LNCAP (cell line): ENCODE measurements at regions not wholly inside any gene's neighbourhood (a gene's known extent, or its start where the extent isn't known, plus 50 kb on each side); places are given as distances from the start of the nearest gene placed in this dataset.

Experiments
- TF ChIP-seq, protein P1 (sequence below): fragments of 450-650 bp; IDR thresholded peaks from 2 replicates; pipeline ENCODE4 v1.5.1; 2017; ENCODE audit warnings: mild to moderate bottlenecking

DNA sequence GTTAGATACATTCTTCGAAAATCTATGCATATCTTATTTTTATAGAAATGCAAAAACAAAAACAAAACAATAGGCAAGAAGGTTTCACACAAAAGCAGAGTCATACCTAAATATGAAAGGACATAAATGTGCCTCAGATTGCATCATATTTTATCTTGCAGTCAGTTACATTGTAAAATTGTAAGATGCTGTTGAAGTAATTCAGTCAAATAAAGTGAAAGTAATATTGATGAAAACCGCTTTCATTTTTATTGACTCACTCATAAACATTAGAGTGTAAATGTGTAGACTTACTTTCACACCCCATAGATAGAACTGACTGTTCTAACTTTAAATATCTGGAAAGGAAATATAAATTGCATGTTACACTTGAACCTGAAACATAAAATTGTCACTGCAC, 931.5 kb upstream of the NUDT12 start:
- TF ChIP-seq, protein P1, sequence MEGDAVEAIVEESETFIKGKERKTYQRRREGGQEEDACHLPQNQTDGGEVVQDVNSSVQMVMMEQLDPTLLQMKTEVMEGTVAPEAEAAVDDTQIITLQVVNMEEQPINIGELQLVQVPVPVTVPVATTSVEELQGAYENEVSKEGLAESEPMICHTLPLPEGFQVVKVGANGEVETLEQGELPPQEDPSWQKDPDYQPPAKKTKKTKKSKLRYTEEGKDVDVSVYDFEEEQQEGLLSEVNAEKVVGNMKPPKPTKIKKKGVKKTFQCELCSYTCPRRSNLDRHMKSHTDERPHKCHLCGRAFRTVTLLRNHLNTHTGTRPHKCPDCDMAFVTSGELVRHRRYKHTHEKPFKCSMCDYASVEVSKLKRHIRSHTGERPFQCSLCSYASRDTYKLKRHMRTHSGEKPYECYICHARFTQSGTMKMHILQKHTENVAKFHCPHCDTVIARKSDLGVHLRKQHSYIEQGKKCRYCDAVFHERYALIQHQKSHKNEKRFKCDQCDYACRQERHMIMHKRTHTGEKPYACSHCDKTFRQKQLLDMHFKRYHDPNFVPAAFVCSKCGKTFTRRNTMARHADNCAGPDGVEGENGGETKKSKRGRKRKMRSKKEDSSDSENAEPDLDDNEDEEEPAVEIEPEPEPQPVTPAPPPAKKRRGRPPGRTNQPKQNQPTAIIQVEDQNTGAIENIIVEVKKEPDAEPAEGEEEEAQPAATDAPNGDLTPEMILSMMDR, result no peak

DNA sequence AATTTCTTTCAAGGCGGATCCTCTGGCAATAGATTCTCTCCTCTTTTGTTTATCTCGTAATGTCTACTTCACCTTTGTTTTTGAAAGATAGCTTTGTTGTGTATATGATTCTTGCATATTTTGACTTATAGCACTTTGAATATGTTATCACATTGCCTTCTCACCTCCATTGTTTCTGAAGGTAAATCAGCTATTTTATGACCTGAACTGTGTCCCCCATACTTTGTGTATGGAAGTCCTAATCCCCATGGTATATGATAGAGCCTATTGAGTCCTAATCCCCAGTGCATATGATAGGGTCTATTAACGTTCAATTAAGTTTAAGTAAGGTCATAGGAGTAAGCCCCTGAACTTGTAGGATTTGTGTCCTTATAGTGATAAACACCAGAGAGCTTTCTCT, 910.2 kb upstream of the NUDT12 start:
- TF ChIP-seq, protein P1, result no peak

DNA sequence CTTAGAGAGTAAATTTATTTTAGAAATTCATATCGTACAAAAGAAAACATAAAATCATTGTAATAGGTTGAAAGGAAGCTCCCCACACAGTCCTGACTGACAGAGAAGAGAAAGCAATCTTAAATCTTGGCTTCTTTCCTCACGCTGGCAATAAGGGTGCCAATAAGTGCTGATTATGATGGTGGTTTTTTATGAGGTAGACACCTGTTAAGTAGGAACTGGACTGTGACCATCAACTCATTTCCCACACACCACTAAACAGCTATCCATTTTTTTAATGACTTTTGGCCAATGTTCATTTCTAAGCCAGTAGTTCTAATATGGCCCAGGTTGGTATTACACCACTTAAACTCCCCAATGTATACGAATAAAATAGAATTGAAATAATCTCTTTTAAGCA, 893.5 kb upstream of the NUDT12 start:
- TF ChIP-seq, protein P1, result no peak

DNA sequence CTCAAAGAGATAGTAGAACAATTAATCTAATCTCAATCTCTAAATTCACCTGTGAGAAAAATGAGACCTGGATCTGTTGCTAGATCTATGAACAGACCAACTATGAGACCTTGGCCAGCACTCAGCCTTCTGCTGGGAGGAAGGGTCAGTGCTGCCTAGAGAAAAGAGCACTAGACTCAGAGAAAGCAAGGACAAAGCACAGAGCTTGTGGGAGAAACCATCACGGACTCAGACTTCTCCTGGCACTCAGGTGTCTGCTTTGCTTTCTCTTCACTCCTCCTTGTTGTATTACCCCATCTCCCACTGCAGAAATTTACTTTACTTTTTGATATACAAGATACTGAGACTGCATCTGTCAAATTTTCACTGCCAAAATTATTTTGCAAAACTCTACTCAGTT, 890.0 kb upstream of the NUDT12 start:
- TF ChIP-seq, protein P1, result no peak

DNA sequence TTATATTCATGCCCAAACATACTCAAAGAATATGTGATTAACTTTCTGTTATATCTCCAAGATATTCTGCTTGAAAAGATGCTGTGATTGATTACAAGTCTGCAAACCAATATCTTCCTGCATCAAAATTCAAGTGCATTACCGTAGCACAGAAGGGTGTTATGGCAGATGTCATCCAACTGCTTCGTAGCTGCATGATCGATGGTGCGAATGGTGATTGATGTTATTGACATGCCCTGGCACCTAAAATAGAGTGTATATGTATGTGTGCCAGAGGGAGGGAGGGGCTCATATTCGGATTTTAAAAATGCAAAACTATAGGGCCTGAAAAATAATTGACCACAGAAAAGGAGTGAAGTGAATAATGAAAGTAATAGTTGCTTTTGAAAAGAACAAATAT, 882.1 kb upstream of the NUDT12 start:
- TF ChIP-seq, protein P1, result no peak

DNA sequence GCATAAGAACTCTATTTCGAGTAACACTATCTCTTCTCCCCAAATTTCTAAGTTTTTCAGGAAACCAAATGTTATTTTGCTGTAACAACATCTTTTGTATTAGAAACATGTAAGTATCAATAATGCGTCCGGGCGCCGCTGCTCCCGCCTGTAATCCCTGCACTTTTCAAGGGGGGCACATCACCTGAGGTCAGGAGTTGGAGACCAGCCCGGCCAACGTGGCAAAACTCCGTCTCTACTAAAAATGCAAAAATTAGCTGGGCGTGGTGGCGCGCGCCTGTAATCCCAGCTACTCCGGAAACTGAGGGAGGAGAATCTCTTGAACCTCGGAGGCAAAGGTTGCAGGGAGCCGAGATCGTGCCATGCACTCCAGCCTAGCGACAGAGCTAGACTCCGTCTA, 881.1 kb upstream of the NUDT12 start:
- TF ChIP-seq, protein P1, result no peak

DNA sequence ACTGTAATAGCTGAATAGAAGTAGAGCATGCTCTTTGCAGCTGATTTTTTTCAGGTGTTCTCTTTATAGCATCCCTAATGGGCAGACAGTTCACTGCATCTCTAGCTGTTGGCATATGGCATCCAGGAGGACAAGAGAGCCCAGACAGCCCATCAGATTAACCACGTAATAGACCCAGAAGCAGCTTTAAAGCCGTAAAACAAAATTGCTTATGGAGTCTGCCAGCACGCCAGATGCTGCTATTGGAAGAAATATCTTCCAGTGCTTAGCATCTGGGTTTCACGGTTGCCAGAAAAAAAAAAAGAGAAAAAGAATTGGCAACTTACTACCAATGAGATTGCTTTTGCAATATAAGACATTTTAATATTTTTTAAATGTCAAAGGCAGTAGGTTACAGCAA, 869.4 kb upstream of the NUDT12 start:
- TF ChIP-seq, protein P1, result no peak

DNA sequence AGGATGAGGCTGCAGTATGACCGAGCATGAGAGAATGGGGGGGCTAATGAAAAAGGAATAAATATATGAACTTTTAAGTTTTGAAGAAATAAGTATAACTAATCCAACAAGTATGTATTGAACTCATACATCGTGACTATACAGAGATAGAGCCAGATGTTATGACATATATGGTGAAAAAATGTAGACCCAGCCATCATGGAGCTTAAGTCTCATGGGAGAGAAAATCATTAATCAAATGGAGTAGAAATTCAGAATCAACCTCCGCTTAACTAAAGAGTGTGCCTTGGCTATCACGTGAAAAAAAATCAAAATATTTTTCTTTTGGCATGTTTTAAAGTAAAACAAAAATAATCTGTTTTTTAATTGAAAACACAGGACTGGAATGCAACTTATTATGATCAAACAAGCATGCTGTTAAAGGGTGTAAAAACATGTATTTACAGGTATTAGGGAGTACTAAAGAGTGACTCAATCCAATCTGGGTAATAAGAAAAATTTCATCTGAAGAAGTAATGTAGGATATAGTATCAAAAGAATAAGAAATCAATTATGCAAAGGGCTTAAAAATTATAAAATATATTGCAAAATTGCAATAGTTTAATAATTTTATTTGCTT, 868.5 kb upstream of the NUDT12 start:
- TF ChIP-seq, protein P1, result no peak
